HepG2 (cell line): ENCODE measurements at regions not wholly inside any gene's neighbourhood (a gene's known extent, or its start where the extent isn't known, plus 50 kb on each side); places are given as distances from the start of the nearest gene placed in this dataset.

ENCODE experiments used
- ATAC-seq: fragments of 200-7000 bp; cut with Tn5 transposase; 3 replicates; pipeline ENCODE4 v1.9.1; 2020; ENCODE audit warnings: mild to moderate bottlenecking, moderate library complexity
- BruUV-seq: library from RNA; stranded (reverse); fragments of 400-500 nt; replicated peaks from 2 replicates; lab custom pipeline; 2021; lab: Mats Ljungman, UMichigan
- CTCF ChIA-PET: fragments of 300-600 bp; formaldehyde crosslinking; extraction: SDS; loops from one replicate; lab custom pipeline; 2021; ENCODE audit warnings: low total read pairs, inconsistent platforms, low intra/inter-chr PET ratio; lab: Yijun Ruan, JAX
- POLR2A ChIA-PET: fragments of 350-600 bp; sonication (Branson Sonifier 250); formaldehyde crosslinking; loops from one replicate; lab custom pipeline; 2020; ENCODE audit warnings: antibody characterized with exemption, inconsistent platforms; lab: Yijun Ruan, JAX
- DNase-seq: peaks from one replicate; pipeline ENCODE4 v3.0.0-alpha.2; 2015; ENCODE audit warnings: low spot score
- FAIRE-seq: peaks from 3 replicates; lab custom pipeline; 2011; peaks lifted over from hg19 to GRCh38; lab: Jason Lieb, UNC
- H2AFZ ChIP-seq: one replicate; pipeline ENCODE4 v1.6.1; 2011; ENCODE audit warnings: low read length, inconsistent platforms
- H3K27ac ChIP-seq: fragments of 300-600 bp; 3 replicates; pipeline ENCODE4 v1.8.0; 2011; ENCODE audit warnings: mixed run types, mild to moderate bottlenecking, mixed read lengths, low read length, inconsistent platforms; ENCODE audit not compliant: insufficient read depth; ENCODE audit errors: extremely low read length
- H3K27me3 ChIP-seq, 2 experiments: fragments of 200-600 bp in 1 of 2; 2 replicates in 1 of 2; 3 replicates in 1 of 2; pipeline versions ENCODE4 v1.6.0 to v1.8.0; 2011; ENCODE audit warnings: low read length in 2 of 2, mild to moderate bottlenecking in 2 of 2, moderate library complexity in 2 of 2, inconsistent platforms in 1 of 2; ENCODE audit not compliant: insufficient read depth in 2 of 2, control insufficient read depth in 1 of 2
- H3K36me3 ChIP-seq, 2 experiments: fragments of 200-600 bp in 1 of 2; replicated peaks in 1 of 2; 2 replicates in 1 of 2; 3 replicates in 1 of 2; pipeline versions ENCODE4 v1.5.1 to v1.8.0; 2011; ENCODE audit warnings: low read length in 2 of 2, inconsistent platforms in 1 of 2; ENCODE audit not compliant: insufficient read depth in 2 of 2, control insufficient read depth in 1 of 2
- H3K4me1 ChIP-seq: 2 replicates; pipeline ENCODE4 v1.5.1; 2012; ENCODE audit warnings: low read length, inconsistent platforms; ENCODE audit not compliant: insufficient read depth
- H3K4me2 ChIP-seq: 2 replicates; pipeline ENCODE4 v1.6.0; 2011; ENCODE audit warnings: low read depth, low read length, inconsistent platforms
- H3K4me3 ChIP-seq, 3 experiments: fragments of 200-600 bp in 1 of 3; sonication (generic), shearing (Covaris generic) in 1 of 3; replicated peaks in 1 of 3; 2 replicates each; pipeline ENCODE4 v1.5.1; 2011 to 2016; ENCODE audit warnings: low read length in 3 of 3, inconsistent platforms in 2 of 3, low read depth in 2 of 3, mild to moderate bottlenecking in 2 of 3, control low read depth in 1 of 3, mixed read lengths in 1 of 3; ENCODE audit not compliant: insufficient read depth in 1 of 3
- H3K79me2 ChIP-seq: one replicate; pipeline ENCODE4 v1.6.1; 2011; ENCODE audit warnings: low read length, inconsistent platforms; ENCODE audit not compliant: insufficient read depth
- H3K9ac ChIP-seq: 2 replicates; pipeline ENCODE4 v1.6.0; 2011; ENCODE audit warnings: mild to moderate bottlenecking, low read depth, low read length, inconsistent platforms; ENCODE audit not compliant: insufficient read depth
- H3K9me3 ChIP-seq: 2 replicates; pipeline ENCODE4 v1.5.1; 2012; ENCODE audit warnings: mild to moderate bottlenecking, low read length
- H4K20me1 ChIP-seq: 2 replicates; pipeline ENCODE4 v1.6.0; 2011; ENCODE audit warnings: inconsistent platforms, mild to moderate bottlenecking, low read length, moderate library complexity; ENCODE audit not compliant: insufficient read depth
- CBX2 ChIP-seq, 2 experiments: fragments of 200-600 bp in 1 of 2; sonication (generic); formaldehyde crosslinking in 1 of 2; IDR thresholded peaks; 2 replicates each; pipeline versions ENCODE4 v1.7.0 to v1.8.1; 2018 to 2022; ENCODE audit warnings: low read depth in 2 of 2, low read length in 1 of 2, mild to moderate bottlenecking in 1 of 2, missing genetic modification reagents in 1 of 2
- EP300 ChIP-seq, 3 experiments: sonication (generic) in 1 of 3; formaldehyde crosslinking in 1 of 3; IDR thresholded peaks; 2 replicates each; pipeline versions ENCODE4 v1.5.1 to v1.6.1; 2011 to 2020; ENCODE audit warnings: low read depth in 2 of 3, low read length in 2 of 3, borderline replicate concordance in 1 of 3, improper control_type of control experiment in 1 of 3, mild to moderate bottlenecking in 1 of 3, missing genetic modification reagents in 1 of 3, moderate library complexity in 1 of 3
- KDM5B ChIP-seq: sonication (generic); formaldehyde crosslinking; IDR thresholded peaks from 2 replicates; pipeline ENCODE4 v1.4.0; 2020; ENCODE audit warnings: missing genetic modification reagents, mild to moderate bottlenecking, borderline replicate concordance
- MIXL1 ChIP-seq: IDR thresholded peaks from 2 replicates; pipeline ENCODE4 v1.6.1; 2016
- MXI1 ChIP-seq: IDR thresholded peaks from 3 replicates; pipeline ENCODE4 v1.6.1; 2012; ENCODE audit warnings: low read depth, low read length, inconsistent platforms, borderline replicate concordance
- RXRA ChIP-seq: sonication (generic); formaldehyde crosslinking; IDR thresholded peaks from 2 replicates; pipeline ENCODE4 v1.5.1; 2020; ENCODE audit warnings: missing genetic modification reagents
- SAFB2 ChIP-seq: sonication (generic); formaldehyde crosslinking; IDR thresholded peaks from 2 replicates; pipeline ENCODE4 v1.5.1; 2020; ENCODE audit warnings: missing genetic modification reagents, low read depth, mild to moderate bottlenecking, borderline replicate concordance
- SMARCC2 ChIP-seq: fragments of 450-650 bp; IDR thresholded peaks from 2 replicates; pipeline ENCODE4 v1.6.1; 2017; ENCODE audit warnings: antibody characterized with exemption, mild to moderate bottlenecking
- STAT5B ChIP-seq: sonication (generic); formaldehyde crosslinking; IDR thresholded peaks from 2 replicates; pipeline ENCODE4 v1.4.0; 2020; ENCODE audit warnings: missing genetic modification reagents
- ZNF451 ChIP-seq: sonication (generic); formaldehyde crosslinking; IDR thresholded peaks from 2 replicates; pipeline ENCODE4 v1.5.0; 2020; ENCODE audit warnings: mild to moderate bottlenecking, missing genetic modification reagents
- ZNF839 ChIP-seq: sonication (generic); formaldehyde crosslinking; IDR thresholded peaks from 2 replicates; pipeline ENCODE4 v1.4.0; 2020; ENCODE audit warnings: missing genetic modification reagents, mild to moderate bottlenecking, borderline replicate concordance
- WGBS: methylation state at CpG from one replicate; pipeline ENCODE4 v1.1.6; 2017; ENCODE audit warnings: low lambda C conversion rate; 5-methylcytosine and 5-hydroxymethylcytosine counted together
- in situ Hi-C: cut with HindIII; loops from 2 replicates; pipeline ENCODE4 v1.10.0; 2017; ENCODE audit warnings: low pct_unique_long_range_greater_than_20kb; ENCODE audit not compliant: extremely low pct_ligation_motif_present
- intact Hi-C: fragments of 100-400 bp; cut with micrococcal nuclease; formaldehyde crosslinking; loops from one replicate; pipeline ENCODE4 v1.10.0; 2022; ENCODE audit not compliant: unreplicated experiment
- TF ChIP-seq, protein P1 (sequence below): sonication (generic); formaldehyde crosslinking; IDR thresholded peaks from 2 replicates; pipeline ENCODE4 v1.5.1; 2020; ENCODE audit warnings: mild to moderate bottlenecking, missing genetic modification reagents, borderline replicate concordance
- TF ChIP-seq, protein P2 (sequence below): sonication (generic); formaldehyde crosslinking; IDR thresholded peaks from 2 replicates; pipeline ENCODE4 v1.5.1; 2020; ENCODE audit warnings: missing genetic modification reagents, mild to moderate bottlenecking, borderline replicate concordance
- TF ChIP-seq, protein P3 (sequence below): sonication (generic); formaldehyde crosslinking; IDR thresholded peaks from 2 replicates; pipeline ENCODE4 v1.4.0; 2020; ENCODE audit warnings: low read depth, mild to moderate bottlenecking, missing genetic modification reagents

DNA sequence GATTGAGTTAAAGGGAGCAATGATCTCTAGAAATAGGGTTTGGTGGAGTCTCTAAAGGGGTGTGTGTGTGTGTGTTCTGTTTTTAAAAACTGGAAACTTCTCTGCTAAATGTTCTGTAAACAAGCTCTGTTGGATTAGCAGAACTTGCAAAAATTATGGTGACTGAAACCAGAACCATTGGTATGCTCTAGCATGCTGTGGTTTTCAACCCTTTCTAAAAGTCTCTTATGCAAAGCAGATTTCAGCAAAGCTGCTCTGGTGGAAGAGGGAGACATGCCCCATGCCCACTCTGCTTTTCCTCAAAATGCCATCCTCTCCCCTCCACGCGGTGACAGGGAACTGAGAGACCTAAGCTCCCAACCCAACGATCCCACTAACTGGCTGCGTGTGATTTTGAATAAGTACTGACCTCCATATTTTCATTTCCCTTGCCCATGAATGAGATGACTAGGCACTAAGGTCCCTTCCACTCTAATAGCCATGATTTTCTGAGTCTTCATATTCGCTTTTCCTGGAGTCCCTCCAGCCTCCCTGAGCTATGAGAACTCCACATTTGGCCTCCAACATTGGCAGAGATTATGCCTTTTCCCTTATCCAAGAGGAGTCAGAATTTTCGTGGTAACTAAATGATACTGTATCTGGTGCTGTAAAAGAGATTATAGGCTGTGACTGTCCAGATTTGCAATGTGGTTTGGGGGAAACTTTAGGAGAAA lies 117.3 kb upstream of the PALS2 start:
- ChIA-PET POLR2A (no interaction called here), CTCF (no interaction called here)
- Histone ChIP-seq H3K9ac (no peak overlapping the region), H3K27ac (no peak overlapping the region), H3K4me1 (peaks cover 19% of the 10 kb centered on the region), H3K79me2 (no peaks in the 10 kb centered on the region), H2AFZ (no peak overlapping the region)
- 85% methylated on average over 6 of the region's 6 CpGs for WGBS
- no peak for ATAC-seq
- intact Hi-C loops: no loop called here
- no peak for FAIRE-seq
- DNase-seq: no peak
- BruUV-seq: no TSS peak
- TF ChIP-seq EP300 (IDR thresholded peaks at IDR 0.05; ENCODE audit: low read depth in 2 of 2, low read length in 2 of 2) (no peak), EP300 (CRISPR knock-in tag; IDR thresholded peaks at IDR 0.05; ENCODE audit: borderline replicate concordance) (no peak), SAFB2 (CRISPR knock-in tag) (no peak), STAT5B (CRISPR knock-in tag) (no peak), MIXL1 (no peak), KDM5B (CRISPR knock-in tag) (no peak), MXI1 (no peak), ZNF451 (no peak), RXRA (CRISPR knock-in tag) (no peak), ZNF839 (CRISPR knock-in tag) (no peak), CBX2 (IDR thresholded peaks at IDR 0.05; ENCODE audit: low read depth, low read length) (no peak), CBX2 (CRISPR knock-in tag; IDR thresholded peaks at IDR 0.05; ENCODE audit: low read depth) (no peak), SMARCC2 (no peak)
- TF ChIP-seq, protein P1, sequence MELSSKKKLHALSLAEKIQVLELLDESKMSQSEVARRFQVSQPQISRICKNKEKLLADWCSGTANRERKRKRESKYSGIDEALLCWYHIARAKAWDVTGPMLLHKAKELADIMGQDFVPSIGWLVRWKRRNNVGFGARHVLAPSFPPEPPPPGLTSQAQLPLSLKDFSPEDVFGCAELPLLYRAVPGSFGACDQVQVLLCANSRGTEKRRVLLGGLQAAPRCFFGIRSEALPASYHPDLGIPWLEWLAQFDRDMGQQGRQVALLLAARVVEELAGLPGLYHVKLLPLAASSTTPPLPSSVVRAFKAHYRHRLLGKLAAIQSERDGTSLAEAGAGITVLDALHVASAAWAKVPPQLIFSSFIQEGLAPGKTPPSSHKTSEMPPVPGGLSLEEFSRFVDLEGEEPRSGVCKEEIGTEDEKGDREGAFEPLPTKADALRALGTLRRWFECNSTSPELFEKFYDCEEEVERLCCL (CRISPR knock-in tag): no peak
- TF ChIP-seq, protein P2, sequence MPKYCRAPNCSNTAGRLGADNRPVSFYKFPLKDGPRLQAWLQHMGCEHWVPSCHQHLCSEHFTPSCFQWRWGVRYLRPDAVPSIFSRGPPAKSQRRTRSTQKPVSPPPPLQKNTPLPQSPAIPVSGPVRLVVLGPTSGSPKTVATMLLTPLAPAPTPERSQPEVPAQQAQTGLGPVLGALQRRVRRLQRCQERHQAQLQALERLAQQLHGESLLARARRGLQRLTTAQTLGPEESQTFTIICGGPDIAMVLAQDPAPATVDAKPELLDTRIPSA (CRISPR knock-in tag): no peak
- TF ChIP-seq, protein P3, sequence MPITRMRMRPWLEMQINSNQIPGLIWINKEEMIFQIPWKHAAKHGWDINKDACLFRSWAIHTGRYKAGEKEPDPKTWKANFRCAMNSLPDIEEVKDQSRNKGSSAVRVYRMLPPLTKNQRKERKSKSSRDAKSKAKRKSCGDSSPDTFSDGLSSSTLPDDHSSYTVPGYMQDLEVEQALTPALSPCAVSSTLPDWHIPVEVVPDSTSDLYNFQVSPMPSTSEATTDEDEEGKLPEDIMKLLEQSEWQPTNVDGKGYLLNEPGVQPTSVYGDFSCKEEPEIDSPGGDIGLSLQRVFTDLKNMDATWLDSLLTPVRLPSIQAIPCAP (CRISPR knock-in tag): no peak
- TF ChIP-seq, all 625 proteins: peak for 0
- H3K9me3 ChIP-seq: no peaks in the 10 kb centered on the region
- no peak overlapping the region for H3K4me2 ChIP-seq
- H4K20me1 ChIP-seq: no peaks in the 10 kb centered on the region
- no peaks in the 10 kb centered on the region for H3K36me3 ChIP-seq
- H3K27me3 ChIP-seq: no peaks in the 10 kb centered on the region
- in situ Hi-C loops: no loop called here
- H3K4me3 ChIP-seq: no peak overlapping the region
